ENCODE measurements at regions not wholly inside any gene's neighbourhood (a gene's known extent, or its start where the extent isn't known, plus 50 kb on each side); places are given as distances from the start of the nearest gene placed in this dataset.

- TF ChIP-seq CTCF (IDR thresholded peaks at IDR 0.05) = no peak
- TF ChIP-seq EP300 (IDR thresholded peaks at IDR 0.05) = no peak
- no peak for TF ChIP-seq POLR2AphosphoS5 (IDR thresholded peaks at IDR 0.05)
Observed at GRCh38 chr4:126899331-126899801, 733.4 kb upstream of the INTU start.
